Transverse colon (tissue), 3 donors: ENCODE measurements at regions not wholly inside any gene's neighbourhood (a gene's known extent, or its start where the extent isn't known, plus 50 kb on each side); places are given as distances from the start of the nearest gene placed in this dataset.
"Not testable (repeated sequence)": the region's sequence is repeated elsewhere in the genome, so short reads cannot be mapped to it uniquely, and the experiment has no call there.

Experiments
- CTCF ChIP-seq, 5 experiments: fragments of 200-600 bp in 3 of 5; fragments of 450-650 bp in 2 of 5; sonication (generic) in 3 of 5; IDR thresholded peaks; 1 replicate in 2 of 5; 2 replicates in 3 of 5; pipeline ENCODE4 v1.5.1; 2016 to 2017; ENCODE audit warnings: antibody characterized with exemption in 5 of 5, inconsistent platforms in 3 of 5, mild to moderate bottlenecking in 2 of 5, moderate library complexity in 1 of 5
- EP300 ChIP-seq: sonication (generic); formaldehyde crosslinking; IDR thresholded peaks from one replicate; pipeline ENCODE4 v1.6.1; 2017; ENCODE audit warnings: antibody characterized with exemption, low read depth

DNA sequence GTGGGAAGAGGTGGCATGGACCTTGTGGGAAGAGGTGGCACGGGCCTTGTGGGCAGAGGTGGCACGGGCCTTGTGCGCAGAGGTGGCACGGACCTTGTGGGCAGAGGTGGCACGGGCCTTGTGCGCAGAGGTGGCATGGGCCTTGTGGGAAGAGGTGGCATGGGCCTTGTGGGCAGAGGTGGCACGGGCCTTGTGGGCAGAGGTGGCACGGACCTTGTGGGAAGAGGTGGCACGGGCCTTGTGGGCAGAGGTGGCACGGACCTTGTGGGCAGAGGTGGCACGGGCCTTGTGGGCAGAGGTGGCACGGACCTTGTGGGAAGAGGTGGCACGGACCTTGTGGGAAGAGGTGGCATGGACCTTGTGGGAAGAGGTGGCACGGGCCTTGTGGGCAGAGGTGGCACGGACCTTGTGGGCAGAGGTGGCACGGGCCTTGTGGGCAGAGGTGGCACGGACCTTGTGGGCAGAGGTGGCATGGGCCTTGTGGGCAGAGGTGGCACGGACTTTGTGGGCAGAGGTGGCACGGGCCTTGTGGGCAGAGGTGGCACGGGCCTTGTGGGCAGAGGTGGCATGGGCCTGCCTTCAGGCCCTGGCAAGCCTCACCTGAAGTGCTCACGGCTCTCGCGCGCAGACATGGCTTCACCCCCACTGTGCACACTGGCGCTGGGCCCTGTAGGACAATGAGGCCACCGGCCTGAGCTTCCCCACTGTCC is 403.5 kb downstream of the THBS2 start:
- not testable (repeated sequence) for TF ChIP-seq CTCF (IDR thresholded peaks at IDR 0.05); EP300
